Liver (tissue), 8 donors: ENCODE measurements at regions not wholly inside any gene's neighbourhood (a gene's known extent, or its start where the extent isn't known, plus 50 kb on each side); places are given as distances from the start of the nearest gene placed in this dataset.

ENCODE experiments used
- DNase-seq: peaks from one replicate; pipeline ENCODE4 v3.0.0-alpha.2; 2017; ENCODE audit warnings: low spot score
- H3K27ac ChIP-seq, 2 donors: one replicate each; pipeline ENCODE4 v1.7.0; 2013; ENCODE audit warnings: inconsistent platforms in 2 of 2, low read length in 2 of 2, control low read depth in 1 of 2, low read depth in 1 of 2, mild to moderate bottlenecking in 1 of 2
- H3K27me3 ChIP-seq, 4 donors: one replicate each; pipeline versions ENCODE4 v1.6.1 to v1.7.0; 2013; ENCODE audit warnings: low read length in 3 of 4, inconsistent platforms in 1 of 4, mild to moderate bottlenecking in 1 of 4, moderate library complexity in 1 of 4; ENCODE audit not compliant: control insufficient read depth in 4 of 4, insufficient read depth in 4 of 4
- H3K36me3 ChIP-seq, 4 donors: one replicate each; pipeline versions ENCODE4 v1.6.1 to v1.7.0; 2013; ENCODE audit warnings: low read length in 3 of 4, mild to moderate bottlenecking in 3 of 4, low read depth in 1 of 4, moderate library complexity in 1 of 4; ENCODE audit not compliant: control insufficient read depth in 4 of 4, insufficient read depth in 3 of 4
- H3K4me1 ChIP-seq, 4 donors: one replicate each; pipeline versions ENCODE4 v1.6.1 to v1.7.0; 2013; ENCODE audit warnings: low read length in 3 of 4, mild to moderate bottlenecking in 3 of 4, moderate library complexity in 1 of 4; ENCODE audit not compliant: control insufficient read depth in 4 of 4, insufficient read depth in 4 of 4
- H3K4me3 ChIP-seq, 3 donors: one replicate each; pipeline versions ENCODE4 v1.6.1 to v1.7.0; 2013; ENCODE audit warnings: low read length in 3 of 3, control low read depth in 1 of 3, low read depth in 1 of 3, mild to moderate bottlenecking in 1 of 3
- H3K9ac ChIP-seq, 2 donors: one replicate each; pipeline ENCODE4 v1.7.0; 2013; ENCODE audit warnings: low read length in 2 of 2, mild to moderate bottlenecking in 2 of 2, moderate library complexity in 2 of 2, control low read depth in 1 of 2, low read depth in 1 of 2
- H3K9me3 ChIP-seq, 4 donors: one replicate each; pipeline versions ENCODE4 v1.6.1 to v1.7.0; 2013; ENCODE audit warnings: low read length in 3 of 4; ENCODE audit not compliant: control insufficient read depth in 4 of 4
- CTCF ChIP-seq: fragments of 150-350 bp; IDR thresholded peaks from 2 replicates; pipeline ENCODE4 v1.5.1; 2017; ENCODE audit warnings: improper control_type of control experiment, low read depth, low read length; ENCODE audit not compliant: missing input control
- EGR1 ChIP-seq, 2 donors: IDR thresholded peaks; 2 replicates each; pipeline ENCODE4 v1.6.1; 2016 to 2018; ENCODE audit warnings: antibody characterized with exemption in 2 of 2, low read depth in 2 of 2
- FOXA1 ChIP-seq: IDR thresholded peaks from 2 replicates; pipeline ENCODE4 v1.6.1; 2016; ENCODE audit warnings: antibody characterized with exemption
- FOXA2 ChIP-seq: IDR thresholded peaks from 2 replicates; pipeline ENCODE4 v1.6.1; 2016; ENCODE audit warnings: antibody characterized with exemption
- GABPA ChIP-seq, 2 donors: IDR thresholded peaks in 1 of 2; conservative IDR thresholded peaks in 1 of 2; 2 replicates each; pipeline ENCODE4 v1.6.1; 2016; ENCODE audit warnings: antibody characterized with exemption in 2 of 2, mild to moderate bottlenecking in 1 of 2, moderate library complexity in 1 of 2
- HNF4A ChIP-seq, 2 donors: conservative IDR thresholded peaks; 2 replicates each; pipeline ENCODE4 v1.6.1; 2016; ENCODE audit warnings: antibody characterized with exemption in 2 of 2, mild to moderate bottlenecking in 2 of 2
- HNF4G ChIP-seq: IDR thresholded peaks from 2 replicates; pipeline ENCODE4 v1.6.1; 2016; ENCODE audit warnings: antibody characterized with exemption
- JUND ChIP-seq, 2 donors: IDR thresholded peaks; 2 replicates each; pipeline ENCODE4 v1.6.1; 2016; ENCODE audit warnings: antibody characterized with exemption in 2 of 2
- NR2F2 ChIP-seq: IDR thresholded peaks from 2 replicates; pipeline ENCODE4 v1.6.1; 2016; ENCODE audit warnings: antibody characterized with exemption
- RXRA ChIP-seq, 2 donors: IDR thresholded peaks; 2 replicates each; pipeline ENCODE4 v1.6.1; 2017 to 2018; ENCODE audit warnings: antibody characterized with exemption in 2 of 2, mild to moderate bottlenecking in 1 of 2
- SP1 ChIP-seq: IDR thresholded peaks from 2 replicates; pipeline ENCODE4 v1.6.1; 2018; ENCODE audit warnings: antibody characterized with exemption, mild to moderate bottlenecking
- TAF1 ChIP-seq: conservative IDR thresholded peaks from 2 replicates; pipeline ENCODE4 v1.6.1; 2016; ENCODE audit warnings: antibody characterized with exemption, mild to moderate bottlenecking
- YY1 ChIP-seq: IDR thresholded peaks from 2 replicates; pipeline ENCODE4 v1.6.1; 2016; ENCODE audit warnings: antibody characterized with exemption, mild to moderate bottlenecking
- ZBTB33 ChIP-seq: IDR thresholded peaks from 2 replicates; pipeline ENCODE4 v1.6.1; 2016; ENCODE audit warnings: antibody characterized with exemption
- WGBS: extraction: QIAGEN DNeasy Blood & Tissue Kit; methylation state at CpG from one replicate; pipeline ENCODE4 v1.1.7; 2013; 5-methylcytosine and 5-hydroxymethylcytosine counted together
- TF ChIP-seq, protein P1 (sequence below): IDR thresholded peaks from 2 replicates; pipeline ENCODE4 v1.6.1; 2016; ENCODE audit warnings: antibody characterized with exemption
- TF ChIP-seq, protein P2 (sequence below): IDR thresholded peaks from 2 replicates; pipeline ENCODE4 v1.6.1; 2016; ENCODE audit warnings: antibody characterized with exemption, mild to moderate bottlenecking
- TF ChIP-seq, protein P3 (sequence below): IDR thresholded peaks from 2 replicates; pipeline ENCODE4 v1.6.1; 2016; ENCODE audit warnings: antibody characterized with exemption
- donor health status: healthy.
- donor health status: healthy.
- donor health status: healthy.
- donor health status: healthy.
- donor health status: healthy.

DNA sequence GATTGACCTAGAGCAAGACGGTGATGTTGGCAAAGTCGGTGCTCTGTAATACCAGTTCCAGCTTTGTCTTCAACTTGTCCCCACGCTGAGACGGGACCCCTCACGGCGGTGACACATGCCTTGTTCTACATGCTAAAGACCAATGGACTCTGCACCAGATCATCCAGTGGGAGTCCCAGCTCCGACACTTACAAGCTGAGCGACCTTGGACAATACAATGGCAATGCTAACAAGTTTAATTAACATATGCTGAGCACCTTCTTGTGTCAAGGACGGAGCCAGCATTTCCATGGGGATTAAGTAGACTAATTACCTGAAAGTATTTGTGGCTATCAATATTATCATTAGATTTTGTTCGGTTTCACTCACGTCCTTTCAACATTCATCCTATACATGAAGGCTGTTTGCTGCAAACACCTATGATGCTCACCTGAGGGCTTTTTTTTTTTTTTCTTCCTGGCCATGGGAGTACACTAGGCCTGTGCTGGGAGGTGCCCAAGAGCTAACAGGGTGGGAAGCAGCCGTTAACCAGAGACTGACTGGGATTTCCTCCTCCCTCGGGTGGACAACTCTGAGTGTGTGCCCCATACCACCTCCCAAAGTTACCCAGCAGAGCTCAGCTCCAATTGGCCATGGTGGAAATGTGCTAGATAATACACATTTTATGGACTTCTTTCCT, 308.6 kb upstream of the ZFHX3 start:
- Histone ChIP-seq H3K9ac (no peak overlapping the region), H3K27me3 (peaks cover 0 to 27% (median 4%) of the 10 kb centered on the region in 4 donors), H3K27ac (no peak overlapping the region), H3K4me1 (no peaks in the 10 kb centered on the region), H3K36me3 (no peaks in the 10 kb centered on the region), H3K4me3 (no peak overlapping the region), H3K9me3 (no peaks in the 10 kb centered on the region)
- no peak for DNase-seq
- 80% methylated on average over 13 of the region's 13 CpGs for WGBS
- no peak for TF ChIP-seq SP1
- TF ChIP-seq FOXA1, result no peak
- TF ChIP-seq, protein P1, sequence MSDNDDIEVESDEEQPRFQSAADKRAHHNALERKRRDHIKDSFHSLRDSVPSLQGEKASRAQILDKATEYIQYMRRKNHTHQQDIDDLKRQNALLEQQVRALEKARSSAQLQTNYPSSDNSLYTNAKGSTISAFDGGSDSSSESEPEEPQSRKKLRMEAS, result no peak
- TF ChIP-seq, protein P2, sequence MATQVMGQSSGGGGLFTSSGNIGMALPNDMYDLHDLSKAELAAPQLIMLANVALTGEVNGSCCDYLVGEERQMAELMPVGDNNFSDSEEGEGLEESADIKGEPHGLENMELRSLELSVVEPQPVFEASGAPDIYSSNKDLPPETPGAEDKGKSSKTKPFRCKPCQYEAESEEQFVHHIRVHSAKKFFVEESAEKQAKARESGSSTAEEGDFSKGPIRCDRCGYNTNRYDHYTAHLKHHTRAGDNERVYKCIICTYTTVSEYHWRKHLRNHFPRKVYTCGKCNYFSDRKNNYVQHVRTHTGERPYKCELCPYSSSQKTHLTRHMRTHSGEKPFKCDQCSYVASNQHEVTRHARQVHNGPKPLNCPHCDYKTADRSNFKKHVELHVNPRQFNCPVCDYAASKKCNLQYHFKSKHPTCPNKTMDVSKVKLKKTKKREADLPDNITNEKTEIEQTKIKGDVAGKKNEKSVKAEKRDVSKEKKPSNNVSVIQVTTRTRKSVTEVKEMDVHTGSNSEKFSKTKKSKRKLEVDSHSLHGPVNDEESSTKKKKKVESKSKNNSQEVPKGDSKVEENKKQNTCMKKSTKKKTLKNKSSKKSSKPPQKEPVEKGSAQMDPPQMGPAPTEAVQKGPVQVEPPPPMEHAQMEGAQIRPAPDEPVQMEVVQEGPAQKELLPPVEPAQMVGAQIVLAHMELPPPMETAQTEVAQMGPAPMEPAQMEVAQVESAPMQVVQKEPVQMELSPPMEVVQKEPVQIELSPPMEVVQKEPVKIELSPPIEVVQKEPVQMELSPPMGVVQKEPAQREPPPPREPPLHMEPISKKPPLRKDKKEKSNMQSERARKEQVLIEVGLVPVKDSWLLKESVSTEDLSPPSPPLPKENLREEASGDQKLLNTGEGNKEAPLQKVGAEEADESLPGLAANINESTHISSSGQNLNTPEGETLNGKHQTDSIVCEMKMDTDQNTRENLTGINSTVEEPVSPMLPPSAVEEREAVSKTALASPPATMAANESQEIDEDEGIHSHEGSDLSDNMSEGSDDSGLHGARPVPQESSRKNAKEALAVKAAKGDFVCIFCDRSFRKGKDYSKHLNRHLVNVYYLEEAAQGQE, result no peak
- TF ChIP-seq YY1, result no peak
- TF ChIP-seq ZBTB33, result no peak
- no peak for TF ChIP-seq HNF4A (conservative IDR thresholded peaks at IDR 0.05)
- no peak for TF ChIP-seq GABPA (IDR thresholded peaks at IDR 0.05 in 1 of 2, conservative IDR thresholded peaks at IDR 0.05 in 1 of 2)
- no peak for TF ChIP-seq TAF1
- TF ChIP-seq EGR1 (IDR thresholded peaks at IDR 0.05; ENCODE audit: low read depth in 2 of 2), result no peak
- TF ChIP-seq CTCF, result no peak
- no peak for TF ChIP-seq JUND (IDR thresholded peaks at IDR 0.05)
- no peak for TF ChIP-seq FOXA2
- TF ChIP-seq, protein P3, sequence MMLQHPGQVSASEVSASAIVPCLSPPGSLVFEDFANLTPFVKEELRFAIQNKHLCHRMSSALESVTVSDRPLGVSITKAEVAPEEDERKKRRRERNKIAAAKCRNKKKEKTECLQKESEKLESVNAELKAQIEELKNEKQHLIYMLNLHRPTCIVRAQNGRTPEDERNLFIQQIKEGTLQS, result no peak

DNA sequence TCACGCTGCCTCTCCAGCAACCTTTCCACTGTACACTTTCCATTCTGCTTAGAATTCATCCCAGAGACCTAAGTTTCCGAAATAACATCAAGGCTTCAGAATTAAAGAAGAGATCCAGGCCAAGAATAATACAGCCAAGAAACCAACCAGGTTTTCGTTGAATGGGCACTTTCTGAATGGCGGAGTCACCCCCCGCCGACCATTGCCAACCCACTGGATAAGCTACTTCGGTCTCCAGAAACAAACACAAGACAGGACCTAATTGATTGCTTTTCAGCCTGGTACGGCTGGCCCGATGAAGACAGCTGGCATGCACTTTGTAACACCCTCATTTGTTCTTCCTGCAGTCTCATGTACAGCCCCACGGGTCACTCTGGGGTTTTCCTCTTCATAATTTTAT, 308.1 kb upstream of the ZFHX3 start:
- no peaks in the 10 kb centered on the region for H3K36me3 ChIP-seq
- peaks cover 0 to 27% (median 4%) of the 10 kb centered on the region in 4 donors for H3K27me3 ChIP-seq
- no peak overlapping the region for H3K9ac ChIP-seq
- no peaks in the 10 kb centered on the region for H3K9me3 ChIP-seq
- no peaks in the 10 kb centered on the region for H3K4me1 ChIP-seq
- TF ChIP-seq JUND (IDR thresholded peaks at IDR 0.05) (no peak), GABPA (IDR thresholded peaks at IDR 0.05 in 1 of 2, conservative IDR thresholded peaks at IDR 0.05 in 1 of 2) (no peak), RXRA (IDR thresholded peaks at IDR 0.05) (no peak), HNF4G (no peak), SP1 (no peak), FOXA2 (no peak), CTCF (no peak), NR2F2 (no peak), HNF4A (conservative IDR thresholded peaks at IDR 0.05) (no peak), FOXA1 (no peak), ZBTB33 (no peak), TAF1 (no peak)
- TF ChIP-seq, protein P3, result no peak
- TF ChIP-seq, protein P1, result no peak
- 87% methylated on average over 10 of the region's 10 CpGs for WGBS
- H3K4me3 ChIP-seq, result no peak overlapping the region
- no peak overlapping the region for H3K27ac ChIP-seq
- DNase-seq, result no peak
